GM23338 (cell line): ENCODE measurements at regions not wholly inside any gene's neighbourhood (a gene's known extent, or its start where the extent isn't known, plus 50 kb on each side); places are given as distances from the start of the nearest gene placed in this dataset.

Source experiments
- CREB1 ChIP-seq: fragments of 250-450 bp; sonication (Bioruptor Pico); IDR thresholded peaks from 2 replicates; pipeline ENCODE4 v1.5.0; 2020; ENCODE audit warnings: low read depth, mild to moderate bottlenecking, moderate library complexity
- EZH2 ChIP-seq: fragments of 200-600 bp; sonication (generic); IDR thresholded peaks from one replicate; pipeline ENCODE4 v1.8.0; 2017; ENCODE audit warnings: antibody characterized with exemption, mild to moderate bottlenecking, low read depth; ENCODE audit not compliant: unreplicated experiment
- EZH2phosphoT487 ChIP-seq: fragments of 200-600 bp; sonication (generic); IDR thresholded peaks from one replicate; pipeline ENCODE4 v1.8.1; 2018; ENCODE audit warnings: antibody characterized with exemption; ENCODE audit not compliant: unreplicated experiment
- JUNB ChIP-seq: IDR thresholded peaks from one replicate; pipeline ENCODE4 v1.6.1; 2016; ENCODE audit warnings: antibody characterized with exemption; ENCODE audit not compliant: unreplicated experiment
- NANOG ChIP-seq: IDR thresholded peaks from 2 replicates; pipeline ENCODE4 v1.6.1; 2016; ENCODE audit warnings: antibody characterized with exemption, borderline replicate concordance
- POLR2AphosphoS5 ChIP-seq: IDR thresholded peaks from 2 replicates; pipeline ENCODE4 v1.6.1; 2016; ENCODE audit warnings: antibody characterized with exemption, low read depth
- STAT1 ChIP-seq: IDR thresholded peaks from one replicate; pipeline ENCODE4 v1.6.1; 2016; ENCODE audit warnings: antibody characterized with exemption; ENCODE audit not compliant: unreplicated experiment
- ZNF114 ChIP-seq: fragments of 250-450 bp; sonication (Bioruptor Pico); IDR thresholded peaks from 2 replicates; pipeline ENCODE4 v1.5.0; 2020; ENCODE audit warnings: mild to moderate bottlenecking, moderate library complexity
- ZNF331 ChIP-seq: fragments of 250-450 bp; sonication (Bioruptor Pico); IDR thresholded peaks from 2 replicates; pipeline ENCODE4 v1.5.0; 2020; ENCODE audit warnings: low read depth, mild to moderate bottlenecking, moderate library complexity
- TF ChIP-seq, protein P1 (sequence below), 2 experiments: fragments of 200-600 bp in 1 of 2; sonication (generic) in 1 of 2; conservative IDR thresholded peaks; 2 replicates each; pipeline versions ENCODE4 v1.5.1 to v1.6.1; 2016 to 2017; ENCODE audit warnings: antibody characterized with exemption in 2 of 2, low read depth in 2 of 2, mild to moderate bottlenecking in 2 of 2, moderate library complexity in 1 of 2
- TF ChIP-seq, protein P2 (sequence below): IDR thresholded peaks from one replicate; pipeline ENCODE4 v1.6.1; 2018; ENCODE audit warnings: antibody characterized with exemption; ENCODE audit not compliant: unreplicated experiment
- TF ChIP-seq, protein P3 (sequence below): IDR thresholded peaks from 2 replicates; pipeline ENCODE4 v1.6.1; 2016; ENCODE audit warnings: antibody characterized with exemption
- TF ChIP-seq, protein P4 (sequence below): fragments of 250-450 bp; sonication (Bioruptor Pico); IDR thresholded peaks from 2 replicates; pipeline ENCODE4 v1.5.0; 2020; ENCODE audit warnings: mild to moderate bottlenecking, moderate library complexity

DNA sequence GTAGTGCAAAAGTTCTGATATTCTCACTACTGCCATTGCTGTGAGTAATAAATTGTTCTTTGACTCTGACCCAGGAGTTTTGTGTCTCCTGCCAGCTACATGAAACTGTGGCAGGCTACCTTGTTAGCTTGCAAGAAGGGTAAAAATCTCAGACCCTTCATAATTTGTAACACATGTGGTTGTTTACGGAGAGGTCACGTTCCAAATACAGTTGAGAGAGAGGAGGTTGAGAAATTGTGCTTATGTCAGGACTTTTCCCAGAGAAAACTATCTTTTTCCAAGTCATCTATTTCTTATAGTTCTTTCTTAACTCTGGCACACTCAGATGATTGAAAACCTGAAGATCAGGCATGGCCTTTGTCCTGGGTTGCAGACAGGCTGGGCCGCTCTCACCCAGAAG, 114.4 kb upstream of the SVIL start:
- no peak for TF ChIP-seq POLR2AphosphoS5
- TF ChIP-seq EZH2: no peak
- TF ChIP-seq, protein P1, sequence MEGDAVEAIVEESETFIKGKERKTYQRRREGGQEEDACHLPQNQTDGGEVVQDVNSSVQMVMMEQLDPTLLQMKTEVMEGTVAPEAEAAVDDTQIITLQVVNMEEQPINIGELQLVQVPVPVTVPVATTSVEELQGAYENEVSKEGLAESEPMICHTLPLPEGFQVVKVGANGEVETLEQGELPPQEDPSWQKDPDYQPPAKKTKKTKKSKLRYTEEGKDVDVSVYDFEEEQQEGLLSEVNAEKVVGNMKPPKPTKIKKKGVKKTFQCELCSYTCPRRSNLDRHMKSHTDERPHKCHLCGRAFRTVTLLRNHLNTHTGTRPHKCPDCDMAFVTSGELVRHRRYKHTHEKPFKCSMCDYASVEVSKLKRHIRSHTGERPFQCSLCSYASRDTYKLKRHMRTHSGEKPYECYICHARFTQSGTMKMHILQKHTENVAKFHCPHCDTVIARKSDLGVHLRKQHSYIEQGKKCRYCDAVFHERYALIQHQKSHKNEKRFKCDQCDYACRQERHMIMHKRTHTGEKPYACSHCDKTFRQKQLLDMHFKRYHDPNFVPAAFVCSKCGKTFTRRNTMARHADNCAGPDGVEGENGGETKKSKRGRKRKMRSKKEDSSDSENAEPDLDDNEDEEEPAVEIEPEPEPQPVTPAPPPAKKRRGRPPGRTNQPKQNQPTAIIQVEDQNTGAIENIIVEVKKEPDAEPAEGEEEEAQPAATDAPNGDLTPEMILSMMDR (conservative IDR thresholded peaks at IDR 0.05; ENCODE audit: low read depth in 2 of 2): no peak
- TF ChIP-seq, protein P2, sequence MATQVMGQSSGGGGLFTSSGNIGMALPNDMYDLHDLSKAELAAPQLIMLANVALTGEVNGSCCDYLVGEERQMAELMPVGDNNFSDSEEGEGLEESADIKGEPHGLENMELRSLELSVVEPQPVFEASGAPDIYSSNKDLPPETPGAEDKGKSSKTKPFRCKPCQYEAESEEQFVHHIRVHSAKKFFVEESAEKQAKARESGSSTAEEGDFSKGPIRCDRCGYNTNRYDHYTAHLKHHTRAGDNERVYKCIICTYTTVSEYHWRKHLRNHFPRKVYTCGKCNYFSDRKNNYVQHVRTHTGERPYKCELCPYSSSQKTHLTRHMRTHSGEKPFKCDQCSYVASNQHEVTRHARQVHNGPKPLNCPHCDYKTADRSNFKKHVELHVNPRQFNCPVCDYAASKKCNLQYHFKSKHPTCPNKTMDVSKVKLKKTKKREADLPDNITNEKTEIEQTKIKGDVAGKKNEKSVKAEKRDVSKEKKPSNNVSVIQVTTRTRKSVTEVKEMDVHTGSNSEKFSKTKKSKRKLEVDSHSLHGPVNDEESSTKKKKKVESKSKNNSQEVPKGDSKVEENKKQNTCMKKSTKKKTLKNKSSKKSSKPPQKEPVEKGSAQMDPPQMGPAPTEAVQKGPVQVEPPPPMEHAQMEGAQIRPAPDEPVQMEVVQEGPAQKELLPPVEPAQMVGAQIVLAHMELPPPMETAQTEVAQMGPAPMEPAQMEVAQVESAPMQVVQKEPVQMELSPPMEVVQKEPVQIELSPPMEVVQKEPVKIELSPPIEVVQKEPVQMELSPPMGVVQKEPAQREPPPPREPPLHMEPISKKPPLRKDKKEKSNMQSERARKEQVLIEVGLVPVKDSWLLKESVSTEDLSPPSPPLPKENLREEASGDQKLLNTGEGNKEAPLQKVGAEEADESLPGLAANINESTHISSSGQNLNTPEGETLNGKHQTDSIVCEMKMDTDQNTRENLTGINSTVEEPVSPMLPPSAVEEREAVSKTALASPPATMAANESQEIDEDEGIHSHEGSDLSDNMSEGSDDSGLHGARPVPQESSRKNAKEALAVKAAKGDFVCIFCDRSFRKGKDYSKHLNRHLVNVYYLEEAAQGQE: no peak
- TF ChIP-seq JUNB: no peak
- no peak for TF ChIP-seq STAT1
- TF ChIP-seq CREB1 (CRISPR knock-in tag): no peak
- no peak for TF ChIP-seq EZH2phosphoT487
- no peak for TF ChIP-seq ZNF331 (CRISPR knock-in tag)
- no peak for TF ChIP-seq NANOG
- TF ChIP-seq, protein P3, sequence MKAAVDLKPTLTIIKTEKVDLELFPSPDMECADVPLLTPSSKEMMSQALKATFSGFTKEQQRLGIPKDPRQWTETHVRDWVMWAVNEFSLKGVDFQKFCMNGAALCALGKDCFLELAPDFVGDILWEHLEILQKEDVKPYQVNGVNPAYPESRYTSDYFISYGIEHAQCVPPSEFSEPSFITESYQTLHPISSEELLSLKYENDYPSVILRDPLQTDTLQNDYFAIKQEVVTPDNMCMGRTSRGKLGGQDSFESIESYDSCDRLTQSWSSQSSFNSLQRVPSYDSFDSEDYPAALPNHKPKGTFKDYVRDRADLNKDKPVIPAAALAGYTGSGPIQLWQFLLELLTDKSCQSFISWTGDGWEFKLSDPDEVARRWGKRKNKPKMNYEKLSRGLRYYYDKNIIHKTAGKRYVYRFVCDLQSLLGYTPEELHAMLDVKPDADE: no peak
- TF ChIP-seq ZNF114 (CRISPR knock-in tag): no peak
- TF ChIP-seq, protein P4, sequence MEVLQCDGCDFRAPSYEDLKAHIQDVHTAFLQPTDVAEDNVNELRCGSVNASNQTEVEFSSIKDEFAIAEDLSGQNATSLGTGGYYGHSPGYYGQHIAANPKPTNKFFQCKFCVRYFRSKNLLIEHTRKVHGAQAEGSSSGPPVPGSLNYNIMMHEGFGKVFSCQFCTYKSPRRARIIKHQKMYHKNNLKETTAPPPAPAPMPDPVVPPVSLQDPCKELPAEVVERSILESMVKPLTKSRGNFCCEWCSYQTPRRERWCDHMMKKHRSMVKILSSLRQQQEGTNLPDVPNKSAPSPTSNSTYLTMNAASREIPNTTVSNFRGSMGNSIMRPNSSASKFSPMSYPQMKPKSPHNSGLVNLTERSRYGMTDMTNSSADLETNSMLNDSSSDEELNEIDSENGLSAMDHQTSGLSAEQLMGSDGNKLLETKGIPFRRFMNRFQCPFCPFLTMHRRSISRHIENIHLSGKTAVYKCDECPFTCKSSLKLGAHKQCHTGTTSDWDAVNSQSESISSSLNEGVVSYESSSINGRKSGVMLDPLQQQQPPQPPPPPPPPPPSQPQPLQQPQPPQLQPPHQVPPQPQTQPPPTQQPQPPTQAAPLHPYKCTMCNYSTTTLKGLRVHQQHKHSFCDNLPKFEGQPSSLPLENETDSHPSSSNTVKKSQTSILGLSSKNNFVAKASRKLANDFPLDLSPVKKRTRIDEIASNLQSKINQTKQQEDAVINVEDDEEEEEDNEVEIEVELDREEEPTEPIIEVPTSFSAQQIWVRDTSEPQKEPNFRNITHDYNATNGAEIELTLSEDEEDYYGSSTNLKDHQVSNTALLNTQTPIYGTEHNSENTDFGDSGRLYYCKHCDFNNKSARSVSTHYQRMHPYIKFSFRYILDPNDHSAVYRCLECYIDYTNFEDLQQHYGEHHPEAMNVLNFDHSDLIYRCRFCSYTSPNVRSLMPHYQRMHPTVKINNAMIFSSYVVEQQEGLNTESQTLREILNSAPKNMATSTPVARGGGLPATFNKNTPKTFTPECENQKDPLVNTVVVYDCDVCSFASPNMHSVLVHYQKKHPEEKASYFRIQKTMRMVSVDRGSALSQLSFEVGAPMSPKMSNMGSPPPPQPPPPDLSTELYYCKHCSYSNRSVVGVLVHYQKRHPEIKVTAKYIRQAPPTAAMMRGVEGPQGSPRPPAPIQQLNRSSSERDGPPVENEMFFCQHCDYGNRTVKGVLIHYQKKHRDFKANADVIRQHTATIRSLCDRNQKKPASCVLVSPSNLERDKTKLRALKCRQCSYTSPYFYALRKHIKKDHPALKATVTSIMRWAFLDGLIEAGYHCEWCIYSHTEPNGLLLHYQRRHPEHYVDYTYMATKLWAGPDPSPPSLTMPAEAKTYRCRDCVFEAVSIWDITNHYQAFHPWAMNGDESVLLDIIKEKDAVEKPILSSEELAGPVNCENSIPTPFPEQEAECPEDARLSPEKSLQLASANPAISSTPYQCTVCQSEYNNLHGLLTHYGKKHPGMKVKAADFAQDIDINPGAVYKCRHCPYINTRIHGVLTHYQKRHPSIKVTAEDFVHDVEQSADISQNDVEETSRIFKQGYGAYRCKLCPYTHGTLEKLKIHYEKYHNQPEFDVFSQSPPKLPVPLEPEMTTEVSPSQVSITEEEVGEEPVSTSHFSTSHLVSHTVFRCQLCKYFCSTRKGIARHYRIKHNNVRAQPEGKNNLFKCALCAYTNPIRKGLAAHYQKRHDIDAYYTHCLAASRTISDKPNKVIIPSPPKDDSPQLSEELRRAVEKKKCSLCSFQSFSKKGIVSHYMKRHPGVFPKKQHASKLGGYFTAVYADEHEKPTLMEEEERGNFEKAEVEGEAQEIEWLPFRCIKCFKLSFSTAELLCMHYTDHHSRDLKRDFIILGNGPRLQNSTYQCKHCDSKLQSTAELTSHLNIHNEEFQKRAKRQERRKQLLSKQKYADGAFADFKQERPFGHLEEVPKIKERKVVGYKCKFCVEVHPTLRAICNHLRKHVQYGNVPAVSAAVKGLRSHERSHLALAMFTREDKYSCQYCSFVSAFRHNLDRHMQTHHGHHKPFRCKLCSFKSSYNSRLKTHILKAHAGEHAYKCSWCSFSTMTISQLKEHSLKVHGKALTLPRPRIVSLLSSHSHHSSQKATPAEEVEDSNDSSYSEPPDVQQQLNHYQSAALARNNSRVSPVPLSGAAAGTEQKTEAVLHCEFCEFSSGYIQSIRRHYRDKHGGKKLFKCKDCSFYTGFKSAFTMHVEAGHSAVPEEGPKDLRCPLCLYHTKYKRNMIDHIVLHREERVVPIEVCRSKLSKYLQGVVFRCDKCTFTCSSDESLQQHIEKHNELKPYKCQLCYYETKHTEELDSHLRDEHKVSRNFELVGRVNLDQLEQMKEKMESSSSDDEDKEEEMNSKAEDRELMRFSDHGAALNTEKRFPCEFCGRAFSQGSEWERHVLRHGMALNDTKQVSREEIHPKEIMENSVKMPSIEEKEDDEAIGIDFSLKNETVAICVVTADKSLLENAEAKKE (CRISPR knock-in tag): no peak
